H9 (cell line): ENCODE measurements at regions not wholly inside any gene's neighbourhood (a gene's known extent, or its start where the extent isn't known, plus 50 kb on each side); places are given as distances from the start of the nearest gene placed in this dataset.
A peak's percentile ranks its signal among the peaks of the same experiment; 100 is the strongest.

Experiments used
- DNase-seq: peaks from one replicate; pipeline ENCODE4 v3.0.0-alpha.2; 2017
- H2AFZ ChIP-seq: one replicate; pipeline ENCODE4 v1.6.1; 2013; ENCODE audit warnings: mild to moderate bottlenecking, low read length, control low read depth, moderate library complexity
- H2AK5ac ChIP-seq: 2 replicates; pipeline ENCODE4 v1.6.1; 2013; ENCODE audit warnings: low read length, control low read depth, mixed read lengths; ENCODE audit not compliant: insufficient read length
- H2BK120ac ChIP-seq: one replicate; pipeline ENCODE4 v1.6.1; 2013; ENCODE audit warnings: low read depth, mild to moderate bottlenecking, low read length, control low read depth, inconsistent platforms; ENCODE audit not compliant: poor library complexity, severe bottlenecking
- H2BK12ac ChIP-seq: 2 replicates; pipeline ENCODE4 v1.6.1; 2013; ENCODE audit warnings: low read length, control low read depth, mixed read lengths, low read depth; ENCODE audit not compliant: insufficient read length
- H2BK15ac ChIP-seq: 2 replicates; pipeline ENCODE4 v1.6.1; 2013; ENCODE audit warnings: low read depth, low read length, control low read depth
- H2BK20ac ChIP-seq: one replicate; pipeline ENCODE4 v1.6.1; 2013; ENCODE audit warnings: low read depth, mild to moderate bottlenecking, low read length, control low read depth, inconsistent platforms; ENCODE audit not compliant: poor library complexity, severe bottlenecking
- H2BK5ac ChIP-seq: 2 replicates; pipeline ENCODE4 v1.6.1; 2013; ENCODE audit warnings: low read length, control low read depth, mixed read lengths; ENCODE audit not compliant: insufficient read length
- H3K14ac ChIP-seq: 2 replicates; pipeline ENCODE4 v1.6.1; 2013; ENCODE audit warnings: low read length, control low read depth; ENCODE audit not compliant: insufficient read depth
- H3K18ac ChIP-seq: 2 replicates; pipeline ENCODE4 v1.6.1; 2013; ENCODE audit warnings: low read depth, mild to moderate bottlenecking, mixed read lengths, low read length, control low read depth; ENCODE audit not compliant: insufficient read length
- H3K23ac ChIP-seq: 2 replicates; pipeline ENCODE4 v1.6.1; 2013; ENCODE audit warnings: low read length, control low read depth, mixed read lengths, low read depth; ENCODE audit not compliant: insufficient read length
- H3K23me2 ChIP-seq: 2 replicates; pipeline ENCODE4 v1.6.1; 2013; ENCODE audit warnings: low read depth, mild to moderate bottlenecking, mixed read lengths, low read length, control low read depth; ENCODE audit not compliant: insufficient read length, poor library complexity, severe bottlenecking
- H3K27ac ChIP-seq: 2 replicates; pipeline ENCODE4 v1.5.1; 2013; ENCODE audit warnings: low read length, control low read depth, mixed read lengths, low read depth; ENCODE audit not compliant: insufficient read length
- H3K27me3 ChIP-seq: 2 replicates; pipeline ENCODE4 v1.6.1; 2013; ENCODE audit warnings: low read length, control low read depth, inconsistent platforms; ENCODE audit not compliant: insufficient read depth
- H3K4ac ChIP-seq: 2 replicates; pipeline ENCODE4 v1.6.1; 2013; ENCODE audit warnings: low read depth, mild to moderate bottlenecking, control low read depth, inconsistent platforms, low read length, moderate library complexity
- H3K4me1 ChIP-seq: 2 replicates; pipeline ENCODE4 v1.6.1; 2013; ENCODE audit warnings: low read length, control low read depth, inconsistent platforms; ENCODE audit not compliant: insufficient read depth
- H3K4me2 ChIP-seq: 2 replicates; pipeline ENCODE4 v1.6.1; 2013; ENCODE audit warnings: low read length, control low read depth, mixed read lengths; ENCODE audit not compliant: insufficient read length, insufficient read depth
- H3K56ac ChIP-seq: 2 replicates; pipeline ENCODE4 v1.6.1; 2013; ENCODE audit warnings: low read depth, mild to moderate bottlenecking, mixed read lengths, low read length, control low read depth; ENCODE audit not compliant: insufficient read length
- H3K79me1 ChIP-seq: 2 replicates; pipeline ENCODE4 v1.6.1; 2013; ENCODE audit warnings: low read depth, mild to moderate bottlenecking, moderate library complexity, low read length, control low read depth, inconsistent platforms; ENCODE audit not compliant: insufficient read depth, poor library complexity, severe bottlenecking
- H3K79me2 ChIP-seq: 2 replicates; pipeline ENCODE4 v1.6.1; 2013; ENCODE audit warnings: low read length, control low read depth, inconsistent platforms; ENCODE audit not compliant: insufficient read depth
- H3K9ac ChIP-seq: 2 replicates; pipeline ENCODE4 v1.6.1; 2013; ENCODE audit warnings: low read length, control low read depth, mixed read lengths; ENCODE audit not compliant: insufficient read length; ENCODE audit errors: extremely low read depth
- H3K9me3 ChIP-seq: one replicate; pipeline ENCODE4 v1.6.1; 2013; ENCODE audit warnings: low read depth, low read length, inconsistent platforms; ENCODE audit not compliant: control insufficient read depth
- H3T11ph ChIP-seq: one replicate; pipeline ENCODE4 v1.6.1; 2013; ENCODE audit warnings: mild to moderate bottlenecking, low read length, control low read depth, inconsistent platforms
- H4K20me1 ChIP-seq: one replicate; pipeline ENCODE4 v1.6.1; 2013; ENCODE audit not compliant: control insufficient read depth, insufficient read length, insufficient read depth
- H4K5ac ChIP-seq: 2 replicates; pipeline ENCODE4 v1.6.1; 2013; ENCODE audit warnings: low read depth, mild to moderate bottlenecking, mixed read lengths, low read length, control low read depth; ENCODE audit not compliant: insufficient read length
- H4K8ac ChIP-seq: replicated peaks from 2 replicates; pipeline ENCODE4 v1.6.1; 2013; ENCODE audit warnings: low read length, control low read depth, mixed read lengths, low read depth; ENCODE audit not compliant: insufficient read length
- H4K91ac ChIP-seq: 2 replicates; pipeline ENCODE4 v1.6.1; 2013; ENCODE audit warnings: low read depth, mild to moderate bottlenecking, moderate library complexity, mixed read lengths, low read length, control low read depth; ENCODE audit not compliant: insufficient read length
- H3K27ac Mint-ChIP-seq, 3 experiments: 2 replicates in 2 of 3; 3 replicates in 1 of 3; pipeline ENCODE4 v1.8.0; 2020 to 2021; ENCODE audit warnings: mixed read lengths in 3 of 3, mild to moderate bottlenecking in 1 of 3, moderate library complexity in 1 of 3
- H3K27me3 Mint-ChIP-seq: 2 replicates; pipeline ENCODE4 v1.8.0; 2021; ENCODE audit warnings: low read depth, mild to moderate bottlenecking, moderate library complexity, mixed read lengths
- H3K36me3 Mint-ChIP-seq, 3 experiments: 2 replicates in 2 of 3; 3 replicates in 1 of 3; pipeline ENCODE4 v1.8.0; 2020 to 2021; ENCODE audit warnings: low read depth in 3 of 3, mixed read lengths in 3 of 3; ENCODE audit not compliant: insufficient read depth in 1 of 3
- H3K4me1 Mint-ChIP-seq, 2 experiments: 2 replicates each; pipeline ENCODE4 v1.8.0; 2020; ENCODE audit warnings: mixed read lengths in 2 of 2
- H3K4me3 Mint-ChIP-seq, 2 experiments: 2 replicates in 1 of 2; 3 replicates in 1 of 2; pipeline ENCODE4 v1.8.0; 2020 to 2021; ENCODE audit warnings: mild to moderate bottlenecking in 2 of 2, mixed read lengths in 2 of 2, moderate library complexity in 1 of 2
- H3K9me3 Mint-ChIP-seq, 2 experiments: 2 replicates in 1 of 2; 3 replicates in 1 of 2; pipeline ENCODE4 v1.8.0; 2020; ENCODE audit warnings: mild to moderate bottlenecking in 2 of 2, mixed read lengths in 2 of 2, moderate library complexity in 1 of 2
- WGBS: extraction: QIAGEN DNeasy Blood & Tissue Kit; methylation state at CpG from one replicate; pipeline ENCODE4 v1.1.7; 2013; ENCODE audit warnings: missing lambda C conversion rate, low lambda C conversion rate, mixed read lengths; ENCODE audit not compliant: insufficient read length; ENCODE audit errors: extremely low coverage; 5-methylcytosine and 5-hydroxymethylcytosine counted together
- TF ChIP-seq, protein P1 (sequence below): fragments of 200-600 bp; sonication (generic); conservative IDR thresholded peaks from 3 replicates; pipeline ENCODE4 v1.8.0; 2021; ENCODE audit warnings: antibody characterized with exemption, mild to moderate bottlenecking

DNA sequence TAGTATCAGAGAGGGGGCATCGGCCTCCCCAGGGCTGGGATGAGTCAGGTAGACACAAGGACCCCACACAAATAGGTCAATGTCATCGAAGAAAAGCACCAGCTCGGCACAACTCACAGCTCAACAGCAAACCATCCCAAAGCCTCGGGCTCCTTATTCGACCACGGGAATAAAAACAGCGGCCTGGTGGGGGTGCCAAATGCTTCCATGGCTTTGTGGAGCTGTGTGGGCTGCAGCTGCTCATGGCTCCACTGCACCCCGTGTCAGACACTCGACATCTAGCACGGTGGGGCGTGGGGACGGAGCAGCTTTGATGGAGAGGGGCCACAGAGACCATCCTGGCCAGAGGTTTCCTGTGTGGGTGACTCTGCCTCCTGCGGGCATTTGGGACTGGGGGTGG lies 212.5 kb upstream of the SOX1 start:
- Histone ChIP-seq H4K20me1 (no peaks in the 10 kb centered on the region), H4K8ac (no peak overlapping the region), H3K27me3 (no peaks in the 10 kb centered on the region), H3K23ac (no peak overlapping the region), H3K14ac (0 out of 2 replicates have a peak overlapping the region, but pooled peaks have one; percentile 8), H3K18ac (no peak overlapping the region), H4K91ac (no peak overlapping the region), H2BK12ac (no peak overlapping the region), H2BK15ac (no peak overlapping the region), H2BK20ac (no peak overlapping the region), H3K23me2 (no peaks in the 10 kb centered on the region), H3K9me3 (no peaks in the 10 kb centered on the region), H3K4me2 (no peak overlapping the region), H2AK5ac (no peak overlapping the region), H3K4me1 (peaks cover 5% of the 10 kb centered on the region; the same call in 1 of the 2 replicates), H3K27ac (no peak overlapping the region), H3K56ac (no peak overlapping the region), H2BK120ac (no peak overlapping the region), H3K79me2 (no peaks in the 10 kb centered on the region), H3T11ph (no peak overlapping the region), H3K4ac (no peak overlapping the region), H2BK5ac (no peak overlapping the region), H2AFZ (no peak overlapping the region), H3K79me1 (no peaks in the 10 kb centered on the region), H4K5ac (no peak overlapping the region), H3K9ac (no peak overlapping the region)
- TF ChIP-seq, protein P1, sequence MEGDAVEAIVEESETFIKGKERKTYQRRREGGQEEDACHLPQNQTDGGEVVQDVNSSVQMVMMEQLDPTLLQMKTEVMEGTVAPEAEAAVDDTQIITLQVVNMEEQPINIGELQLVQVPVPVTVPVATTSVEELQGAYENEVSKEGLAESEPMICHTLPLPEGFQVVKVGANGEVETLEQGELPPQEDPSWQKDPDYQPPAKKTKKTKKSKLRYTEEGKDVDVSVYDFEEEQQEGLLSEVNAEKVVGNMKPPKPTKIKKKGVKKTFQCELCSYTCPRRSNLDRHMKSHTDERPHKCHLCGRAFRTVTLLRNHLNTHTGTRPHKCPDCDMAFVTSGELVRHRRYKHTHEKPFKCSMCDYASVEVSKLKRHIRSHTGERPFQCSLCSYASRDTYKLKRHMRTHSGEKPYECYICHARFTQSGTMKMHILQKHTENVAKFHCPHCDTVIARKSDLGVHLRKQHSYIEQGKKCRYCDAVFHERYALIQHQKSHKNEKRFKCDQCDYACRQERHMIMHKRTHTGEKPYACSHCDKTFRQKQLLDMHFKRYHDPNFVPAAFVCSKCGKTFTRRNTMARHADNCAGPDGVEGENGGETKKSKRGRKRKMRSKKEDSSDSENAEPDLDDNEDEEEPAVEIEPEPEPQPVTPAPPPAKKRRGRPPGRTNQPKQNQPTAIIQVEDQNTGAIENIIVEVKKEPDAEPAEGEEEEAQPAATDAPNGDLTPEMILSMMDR: no peak
- Mint-ChIP-seq H3K27me3 (peaks cover 6% of the 10 kb centered on the region), H3K27ac (peak overlapping the region in 1 of 3 experiments; percentile 40; a peak in 2 of 7 replicates), H3K9me3 (no peaks in the 10 kb centered on the region), H3K4me3 (no peak overlapping the region), H3K4me1 (peaks cover 29 to 37% of the 10 kb centered on the region in 2 experiments), H3K36me3 (no peaks in the 10 kb centered on the region; a peak in 1 of 7 replicates)
- no CpG with 5 or more reads among the region's 13 CpGs for WGBS
- DNase-seq: no peak
